Left lobe of liver (tissue), 2 donors: ENCODE measurements at regions not wholly inside any gene's neighbourhood (a gene's known extent, or its start where the extent isn't known, plus 50 kb on each side); places are given as distances from the start of the nearest gene placed in this dataset.
"Not testable (repeated sequence)": the region's sequence is repeated elsewhere in the genome, so short reads cannot be mapped to it uniquely, and the experiment has no call there.

ENCODE experiments used
- ATAC-seq: fragments of 200-7000 bp; cut with Tn5 transposase; one replicate; pipeline ENCODE4 v1.9.1; 2020; ENCODE audit warnings: mild to moderate bottlenecking, moderate library complexity
- DNase-seq: peaks from one replicate; pipeline ENCODE4 v3.0.0-alpha.2; 2020; ENCODE audit warnings: low spot score
- donor health status: DM: no; HTN: no; CAD: no; lungs with moderate emphysema.
- donor health status: DM: no; HTN: yes; CAD: no.

GRCh38 chr22:49517667-49518185 lies 309.9 kb downstream of the BRD1 start:
- DNase-seq (no peak), ATAC-seq (no peak)

- ATAC-seq (no peak), DNase-seq (no peak)
Measured at GRCh38 chr22:49517211-49517610, 310.5 kb downstream of the BRD1 start.

GRCh38 chr22:49515475-49515874 lies 312.2 kb downstream of the BRD1 start:
- DNase-seq (no peak), ATAC-seq (no peak)

- DNase-seq, result no peak
- no peak for ATAC-seq
Measured at GRCh38 chr22:49514641-49515040, 313.0 kb downstream of the BRD1 start.

GRCh38 chr22:49514211-49514610 lies 313.5 kb downstream of the BRD1 start:
- ATAC-seq (no peak), DNase-seq (no peak)

- DNase-seq (no peak), ATAC-seq (no peak)
Measured at GRCh38 chr22:49513358-49513851, 314.3 kb downstream of the BRD1 start.

GRCh38 chr22:49512487-49513165 lies 315.0 kb downstream of the BRD1 start:
- no peak for DNase-seq
- ATAC-seq, result no peak

GRCh38 chr22:49511393-49512189 lies 316.1 kb downstream of the BRD1 start:
- not testable (repeated sequence) for ATAC-seq, DNase-seq

- ATAC-seq, result no peak
- DNase-seq, result no peak
Measured at GRCh38 chr22:49510718-49511117, 317.0 kb downstream of the BRD1 start.

GRCh38 chr22:49509016-49509415 lies 318.7 kb downstream of the BRD1 start:
- ATAC-seq, result no peak

GRCh38 chr22:49508561-49508960 lies 319.1 kb downstream of the BRD1 start:
- ATAC-seq (no peak), DNase-seq (no peak)

More at GRCh38 chr22:49509016-49509415, 318.7 kb downstream of the BRD1 start:
- DNase-seq, result no peak

- ATAC-seq (no peak), DNase-seq (no peak)
Measured at GRCh38 chr22:49507607-49508292, 319.9 kb downstream of the BRD1 start.

- DNase-seq (no peak), ATAC-seq (no peak)
Measured at GRCh38 chr22:49506010-49506400, 321.7 kb downstream of the BRD1 start.

- ATAC-seq (no peak), DNase-seq (no peak)
Measured at GRCh38 chr22:49505337-49506009, 322.2 kb downstream of the BRD1 start.

GRCh38 chr22:49503896-49504521 lies 323.7 kb downstream of the BRD1 start:
- no peak for ATAC-seq
- DNase-seq, result no peak

- no peak for DNase-seq
Measured at GRCh38 chr22:49503321-49503720, 324.4 kb downstream of the BRD1 start.

GRCh38 chr22:49502126-49502826 lies 325.4 kb downstream of the BRD1 start:
- DNase-seq (no peak), ATAC-seq (no peak)

More at GRCh38 chr22:49503321-49503720, 324.4 kb downstream of the BRD1 start:
- no peak for ATAC-seq

GRCh38 chr22:49500942-49501395 lies 326.7 kb downstream of the BRD1 start:
- DNase-seq, result no peak

GRCh38 chr22:49500076-49500460 lies 327.6 kb downstream of the BRD1 start:
- ATAC-seq (no peak), DNase-seq (no peak)

More at GRCh38 chr22:49500942-49501395, 326.7 kb downstream of the BRD1 start:
- no peak for ATAC-seq
